ENCODE measurements at regions not wholly inside any gene's neighbourhood (a gene's known extent, or its start where the extent isn't known, plus 50 kb on each side); places are given as distances from the start of the nearest gene placed in this dataset.

DNA sequence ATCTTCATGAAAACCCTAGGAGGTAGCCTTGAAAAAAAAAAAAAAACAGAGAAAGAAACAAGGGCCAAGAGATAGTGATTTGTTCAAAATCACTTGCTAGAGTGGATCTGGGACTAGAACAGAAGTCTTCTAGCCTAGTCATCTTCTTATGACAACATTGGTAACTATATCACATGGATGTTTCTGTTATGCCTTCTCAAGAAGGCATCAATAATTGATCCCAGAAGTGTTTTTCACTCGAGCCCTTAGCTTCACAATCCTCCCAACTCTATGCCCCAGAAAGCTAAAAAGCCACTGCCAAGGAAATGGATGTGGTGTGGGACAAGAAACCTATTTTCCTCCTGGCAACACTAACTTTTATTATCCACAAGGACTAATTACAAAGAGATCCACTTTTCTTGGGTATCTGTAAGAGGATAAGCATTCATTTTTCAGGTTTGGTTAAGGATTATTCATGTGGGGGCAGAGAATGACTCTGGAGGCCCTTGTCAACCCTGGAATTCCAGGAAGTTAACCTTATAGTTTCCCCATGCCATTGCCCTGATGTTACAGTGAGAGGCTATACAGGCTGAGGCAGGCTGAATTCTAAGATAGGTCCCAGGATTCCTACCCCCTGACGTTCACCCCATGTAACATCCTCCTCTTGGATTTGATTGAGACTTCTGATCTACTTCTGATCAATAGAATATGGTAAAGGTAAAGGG, 67.7 kb upstream of the CPM start:
- no peaks in the 10 kb centered on the region for H4K20me1 ChIP-seq (ENCODE audit: insufficient read depth, low read length)
- H3K79me2 ChIP-seq (ENCODE audit: low read length): no peaks in the 10 kb centered on the region
- TF ChIP-seq, protein P1, sequence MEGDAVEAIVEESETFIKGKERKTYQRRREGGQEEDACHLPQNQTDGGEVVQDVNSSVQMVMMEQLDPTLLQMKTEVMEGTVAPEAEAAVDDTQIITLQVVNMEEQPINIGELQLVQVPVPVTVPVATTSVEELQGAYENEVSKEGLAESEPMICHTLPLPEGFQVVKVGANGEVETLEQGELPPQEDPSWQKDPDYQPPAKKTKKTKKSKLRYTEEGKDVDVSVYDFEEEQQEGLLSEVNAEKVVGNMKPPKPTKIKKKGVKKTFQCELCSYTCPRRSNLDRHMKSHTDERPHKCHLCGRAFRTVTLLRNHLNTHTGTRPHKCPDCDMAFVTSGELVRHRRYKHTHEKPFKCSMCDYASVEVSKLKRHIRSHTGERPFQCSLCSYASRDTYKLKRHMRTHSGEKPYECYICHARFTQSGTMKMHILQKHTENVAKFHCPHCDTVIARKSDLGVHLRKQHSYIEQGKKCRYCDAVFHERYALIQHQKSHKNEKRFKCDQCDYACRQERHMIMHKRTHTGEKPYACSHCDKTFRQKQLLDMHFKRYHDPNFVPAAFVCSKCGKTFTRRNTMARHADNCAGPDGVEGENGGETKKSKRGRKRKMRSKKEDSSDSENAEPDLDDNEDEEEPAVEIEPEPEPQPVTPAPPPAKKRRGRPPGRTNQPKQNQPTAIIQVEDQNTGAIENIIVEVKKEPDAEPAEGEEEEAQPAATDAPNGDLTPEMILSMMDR (IDR thresholded peaks at IDR 0.05; ENCODE audit: low read depth, low read length): no peak
- no peak for TF ChIP-seq EZH2phosphoT487 (IDR thresholded peaks at IDR 0.05; ENCODE audit: low read depth)
- H3K4me2 ChIP-seq (ENCODE audit: low read length): no peak overlapping the region
- H3K27ac ChIP-seq (ENCODE audit: low read length): no peak overlapping the region
- H3K9me3 ChIP-seq (ENCODE audit: insufficient read depth, low read length): peaks cover 29% of the 10 kb centered on the region; the same call in 1 of the 2 replicates
- H2AFZ ChIP-seq (ENCODE audit: low read depth, low read length): no peak overlapping the region
- H3K4me3 ChIP-seq (ENCODE audit: low read length): no peak overlapping the region
- H3K27me3 ChIP-seq (ENCODE audit: low read depth, low read length): no peaks in the 10 kb centered on the region
- no peak overlapping the region for H3K9ac ChIP-seq (ENCODE audit: low read length)
- H3K4me1 ChIP-seq (ENCODE audit: low read length): peaks cover 13% of the 10 kb centered on the region
- peaks cover 3% of the 10 kb centered on the region for H3K36me3 ChIP-seq (replicated peaks; ENCODE audit: low read depth, low read length)

DNA sequence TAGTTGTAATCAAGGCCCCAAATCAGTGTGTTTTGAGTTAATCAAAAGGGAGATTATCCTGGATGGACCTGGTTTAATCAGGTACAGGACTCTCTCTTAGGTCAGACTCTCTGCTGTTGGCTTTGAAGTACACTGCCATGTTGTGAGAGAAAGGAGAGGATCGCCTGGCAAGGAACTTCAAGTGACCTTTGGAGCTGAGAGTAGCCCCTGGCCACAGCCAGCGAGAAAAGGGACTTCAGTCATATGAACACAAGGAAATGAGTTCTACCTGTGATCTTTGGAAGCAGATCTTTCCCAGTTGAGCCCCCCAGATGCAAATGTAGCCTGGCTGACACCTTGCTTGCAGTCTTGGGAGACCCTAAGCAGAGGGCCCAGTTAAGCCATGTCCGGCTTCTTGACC, 68.3 kb upstream of the CPM start:
- no peak overlapping the region for H2AFZ ChIP-seq (ENCODE audit: low read depth, low read length)
- H3K27ac ChIP-seq (ENCODE audit: low read length): no peak overlapping the region
- TF ChIP-seq, protein P1 (IDR thresholded peaks at IDR 0.05; ENCODE audit: low read depth, low read length): no peak
- TF ChIP-seq EZH2phosphoT487 (IDR thresholded peaks at IDR 0.05; ENCODE audit: low read depth): no peak
- no peak overlapping the region for H3K9ac ChIP-seq (ENCODE audit: low read length)
- peaks cover 3% of the 10 kb centered on the region for H3K36me3 ChIP-seq (replicated peaks; ENCODE audit: low read depth, low read length)
- H3K4me1 ChIP-seq (ENCODE audit: low read length): peaks cover 17% of the 10 kb centered on the region
- H3K79me2 ChIP-seq (ENCODE audit: low read length): no peaks in the 10 kb centered on the region
- peaks cover 29% of the 10 kb centered on the region; the same call in 1 of the 2 replicates for H3K9me3 ChIP-seq (ENCODE audit: insufficient read depth, low read length)
- no peak overlapping the region for H3K4me3 ChIP-seq (ENCODE audit: low read length)
- H4K20me1 ChIP-seq (ENCODE audit: insufficient read depth, low read length): no peaks in the 10 kb centered on the region
- no peaks in the 10 kb centered on the region for H3K27me3 ChIP-seq (ENCODE audit: low read depth, low read length)
- no peak overlapping the region for H3K4me2 ChIP-seq (ENCODE audit: low read length)

DNA sequence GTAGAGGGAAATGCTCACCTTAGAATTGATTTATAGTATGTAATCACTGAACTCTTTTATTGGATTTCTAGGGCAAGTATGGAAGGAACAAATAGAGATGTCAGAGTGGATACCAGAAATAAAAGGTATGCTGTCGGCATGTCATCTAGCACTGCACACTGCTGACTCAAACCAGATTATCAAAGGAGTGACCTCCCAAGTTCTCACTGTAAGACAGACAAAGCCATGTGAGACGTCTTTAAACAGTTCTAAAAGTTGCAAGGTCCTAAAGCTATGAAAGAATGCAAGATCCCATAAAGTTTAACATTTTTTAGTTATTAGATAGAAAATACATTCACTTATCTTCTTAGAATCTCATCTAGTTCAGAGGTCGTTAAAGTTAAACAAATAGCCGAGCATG, 70.0 kb upstream of the CPM start:
- H4K20me1 ChIP-seq (ENCODE audit: insufficient read depth, low read length): no peaks in the 10 kb centered on the region
- no peaks in the 10 kb centered on the region for H3K27me3 ChIP-seq (ENCODE audit: low read depth, low read length)
- peaks cover 3% of the 10 kb centered on the region for H3K36me3 ChIP-seq (replicated peaks; ENCODE audit: low read depth, low read length)
- H3K4me1 ChIP-seq (ENCODE audit: low read length): peaks cover 30% of the 10 kb centered on the region
- no peak overlapping the region for H2AFZ ChIP-seq (ENCODE audit: low read depth, low read length)
- no peak overlapping the region for H3K27ac ChIP-seq (ENCODE audit: low read length)
- no peak overlapping the region for H3K4me2 ChIP-seq (ENCODE audit: low read length)
- H3K4me3 ChIP-seq (ENCODE audit: low read length): no peak overlapping the region
- no peak for TF ChIP-seq EZH2phosphoT487 (IDR thresholded peaks at IDR 0.05; ENCODE audit: low read depth)
- TF ChIP-seq, protein P1 (IDR thresholded peaks at IDR 0.05; ENCODE audit: low read depth, low read length): no peak
- no peaks in the 10 kb centered on the region for H3K79me2 ChIP-seq (ENCODE audit: low read length)
- no peak overlapping the region for H3K9ac ChIP-seq (ENCODE audit: low read length)
- peaks cover 22% of the 10 kb centered on the region; the same call in 1 of the 2 replicates for H3K9me3 ChIP-seq (ENCODE audit: insufficient read depth, low read length)

DNA sequence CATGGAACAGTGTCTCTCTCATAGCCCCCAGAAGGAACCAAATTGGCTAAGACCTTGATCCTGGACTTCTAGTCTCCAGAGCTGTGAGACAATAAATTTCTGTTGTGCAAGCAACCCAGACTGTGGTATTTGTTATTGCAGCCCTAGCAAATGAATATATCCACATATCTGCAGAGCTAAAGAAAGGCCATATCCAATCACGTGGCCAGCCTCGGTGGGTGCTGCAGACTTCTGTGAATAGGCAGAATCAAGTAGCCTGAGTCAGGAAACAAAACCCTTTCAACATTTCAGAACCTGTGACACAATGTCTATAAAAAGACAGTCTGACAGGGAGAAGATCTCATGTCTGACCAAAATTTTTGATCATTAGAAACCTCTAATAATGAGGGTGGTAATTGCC, 71.0 kb upstream of the CPM start:
- no peaks in the 10 kb centered on the region for H4K20me1 ChIP-seq (ENCODE audit: insufficient read depth, low read length)
- H3K4me1 ChIP-seq (ENCODE audit: low read length): peaks cover 33% of the 10 kb centered on the region
- H3K36me3 ChIP-seq (replicated peaks; ENCODE audit: low read depth, low read length): peaks cover 3% of the 10 kb centered on the region
- H3K4me2 ChIP-seq (ENCODE audit: low read length): no peak overlapping the region
- H2AFZ ChIP-seq (ENCODE audit: low read depth, low read length): no peak overlapping the region
- H3K79me2 ChIP-seq (ENCODE audit: low read length): no peaks in the 10 kb centered on the region
- H3K27ac ChIP-seq (ENCODE audit: low read length): no peak overlapping the region
- H3K9ac ChIP-seq (ENCODE audit: low read length): no peak overlapping the region
- TF ChIP-seq, protein P1 (IDR thresholded peaks at IDR 0.05; ENCODE audit: low read depth, low read length): no peak
- no peak for TF ChIP-seq EZH2phosphoT487 (IDR thresholded peaks at IDR 0.05; ENCODE audit: low read depth)
- H3K27me3 ChIP-seq (ENCODE audit: low read depth, low read length): no peaks in the 10 kb centered on the region
- H3K4me3 ChIP-seq (ENCODE audit: low read length): no peak overlapping the region
- peaks cover 16% of the 10 kb centered on the region; the same call in 1 of the 2 replicates for H3K9me3 ChIP-seq (ENCODE audit: insufficient read depth, low read length)

All from OCI-LY3 (cell line).